Fibroblast of lung (primary cell): ENCODE measurements at regions not wholly inside any gene's neighbourhood (a gene's known extent, or its start where the extent isn't known, plus 50 kb on each side); places are given as distances from the start of the nearest gene placed in this dataset.

Experiments
- DNase-seq, 2 donors: peaks; one replicate each; pipeline versions ENCODE4 v3.0.0 to v3.0.0-alpha.2; 2010; ENCODE audit warnings: low read depth in 2 of 2
- H2AFZ ChIP-seq: 2 replicates; pipeline ENCODE4 v1.5.1; 2012; ENCODE audit warnings: low read length, control low read depth, inconsistent platforms
- H3K27ac ChIP-seq: 2 replicates; pipeline ENCODE4 v1.5.1; 2011; ENCODE audit warnings: low read length, control low read depth; ENCODE audit not compliant: insufficient read depth
- H3K27me3 ChIP-seq: 2 replicates; pipeline ENCODE4 v1.5.1; 2011; ENCODE audit warnings: mild to moderate bottlenecking, low read length; ENCODE audit not compliant: control insufficient read depth, insufficient read depth
- H3K36me3 ChIP-seq: 2 replicates; pipeline ENCODE4 v1.5.1; 2011; ENCODE audit warnings: low read length; ENCODE audit not compliant: control insufficient read depth, insufficient read depth
- H3K4me1 ChIP-seq: 2 replicates; pipeline ENCODE4 v1.5.1; 2011; ENCODE audit warnings: low read length; ENCODE audit not compliant: control insufficient read depth, insufficient read depth; ENCODE audit errors: extremely low read depth
- H3K4me2 ChIP-seq: 2 replicates; pipeline ENCODE4 v1.5.1; 2011; ENCODE audit warnings: low read length, control low read depth; ENCODE audit not compliant: insufficient read depth; ENCODE audit errors: extremely low read depth
- H3K4me3 ChIP-seq, 4 experiments: fragments of 200-600 bp in 1 of 4; sonication (generic) in 1 of 4; replicated peaks in 1 of 4; 2 replicates each; pipeline ENCODE4 v1.5.1; 2011 to 2016; ENCODE audit warnings: low read length in 4 of 4, low read depth in 3 of 4, mild to moderate bottlenecking in 3 of 4, control low read depth in 2 of 4, inconsistent platforms in 1 of 4, mixed read lengths in 1 of 4; ENCODE audit not compliant: insufficient read depth in 1 of 4; ENCODE audit errors: control extremely low read depth in 1 of 4
- H3K79me2 ChIP-seq: 2 replicates; pipeline ENCODE4 v1.5.1; 2012; ENCODE audit warnings: mild to moderate bottlenecking, low read length, inconsistent platforms; ENCODE audit not compliant: control insufficient read depth, insufficient read depth
- H3K9ac ChIP-seq: 2 replicates; pipeline ENCODE4 v1.5.1; 2011; ENCODE audit warnings: mild to moderate bottlenecking, low read length, control low read depth; ENCODE audit not compliant: insufficient read depth
- H3K9me3 ChIP-seq: 2 replicates; pipeline ENCODE4 v1.5.1; 2012; ENCODE audit warnings: low read depth, low read length; ENCODE audit not compliant: control insufficient read depth, insufficient read depth
- H4K20me1 ChIP-seq: 2 replicates; pipeline ENCODE4 v1.5.1; 2011; ENCODE audit warnings: low read length; ENCODE audit not compliant: control insufficient read depth, insufficient read depth; ENCODE audit errors: extremely low read depth
- EZH2 ChIP-seq: IDR thresholded peaks from 2 replicates; pipeline ENCODE4 v1.5.1; 2012; ENCODE audit warnings: low read length, control low read depth, mild to moderate bottlenecking; ENCODE audit errors: missing control alignments
- TF ChIP-seq, protein P1 (sequence below), 2 donors: IDR thresholded peaks in 1 of 2; conservative IDR thresholded peaks in 1 of 2; 1 replicate in 1 of 2; 2 replicates in 1 of 2; pipeline ENCODE4 v1.5.1; 2011 to 2012; ENCODE audit warnings: low read length in 2 of 2, control low read depth in 1 of 2, inconsistent platforms in 1 of 2, low read depth in 1 of 2, mild to moderate bottlenecking in 1 of 2

GRCh38 chr3:106078635-106079034, 209.8 kb upstream of the CBLB start:
- no peak for DNase-seq
- TF ChIP-seq, protein P1, sequence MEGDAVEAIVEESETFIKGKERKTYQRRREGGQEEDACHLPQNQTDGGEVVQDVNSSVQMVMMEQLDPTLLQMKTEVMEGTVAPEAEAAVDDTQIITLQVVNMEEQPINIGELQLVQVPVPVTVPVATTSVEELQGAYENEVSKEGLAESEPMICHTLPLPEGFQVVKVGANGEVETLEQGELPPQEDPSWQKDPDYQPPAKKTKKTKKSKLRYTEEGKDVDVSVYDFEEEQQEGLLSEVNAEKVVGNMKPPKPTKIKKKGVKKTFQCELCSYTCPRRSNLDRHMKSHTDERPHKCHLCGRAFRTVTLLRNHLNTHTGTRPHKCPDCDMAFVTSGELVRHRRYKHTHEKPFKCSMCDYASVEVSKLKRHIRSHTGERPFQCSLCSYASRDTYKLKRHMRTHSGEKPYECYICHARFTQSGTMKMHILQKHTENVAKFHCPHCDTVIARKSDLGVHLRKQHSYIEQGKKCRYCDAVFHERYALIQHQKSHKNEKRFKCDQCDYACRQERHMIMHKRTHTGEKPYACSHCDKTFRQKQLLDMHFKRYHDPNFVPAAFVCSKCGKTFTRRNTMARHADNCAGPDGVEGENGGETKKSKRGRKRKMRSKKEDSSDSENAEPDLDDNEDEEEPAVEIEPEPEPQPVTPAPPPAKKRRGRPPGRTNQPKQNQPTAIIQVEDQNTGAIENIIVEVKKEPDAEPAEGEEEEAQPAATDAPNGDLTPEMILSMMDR (conservative IDR thresholded peaks at IDR 0.05 in 1 of 2, IDR thresholded peaks at IDR 0.05 in 1 of 2; ENCODE audit: low read depth in 1 of 2, low read length in 2 of 2) = no peak
- TF ChIP-seq EZH2 = no peak
- Histone ChIP-seq H3K4me1 (no peaks in the 10 kb centered on the region), H3K4me3 (no peak overlapping the region), H3K27me3 (no peaks in the 10 kb centered on the region), H3K9ac (no peak overlapping the region), H3K4me2 (no peak overlapping the region), H2AFZ (no peak overlapping the region), H3K36me3 (no peaks in the 10 kb centered on the region), H4K20me1 (no peaks in the 10 kb centered on the region), H3K79me2 (no peaks in the 10 kb centered on the region), H3K27ac (no peak overlapping the region), H3K9me3 (no peaks in the 10 kb centered on the region)

- no peaks in the 10 kb centered on the region for H3K4me1 ChIP-seq
- H3K9ac ChIP-seq = no peak overlapping the region
- TF ChIP-seq, protein P1 (conservative IDR thresholded peaks at IDR 0.05 in 1 of 2, IDR thresholded peaks at IDR 0.05 in 1 of 2; ENCODE audit: low read depth in 1 of 2, low read length in 2 of 2) = no peak
- TF ChIP-seq EZH2 = no peak
- no peaks in the 10 kb centered on the region for H4K20me1 ChIP-seq
- DNase-seq = peak in 1 of 2 donors; percentile 2
- H3K9me3 ChIP-seq = no peaks in the 10 kb centered on the region
- no peaks in the 10 kb centered on the region for H3K79me2 ChIP-seq
- no peak overlapping the region for H3K4me2 ChIP-seq
- H3K27me3 ChIP-seq = no peaks in the 10 kb centered on the region
- no peak overlapping the region for H2AFZ ChIP-seq
- no peak overlapping the region for H3K4me3 ChIP-seq
- H3K27ac ChIP-seq = no peak overlapping the region
- H3K36me3 ChIP-seq = no peaks in the 10 kb centered on the region
Measured at GRCh38 chr3:106082616-106083015, 213.8 kb upstream of the CBLB start.

DNA sequence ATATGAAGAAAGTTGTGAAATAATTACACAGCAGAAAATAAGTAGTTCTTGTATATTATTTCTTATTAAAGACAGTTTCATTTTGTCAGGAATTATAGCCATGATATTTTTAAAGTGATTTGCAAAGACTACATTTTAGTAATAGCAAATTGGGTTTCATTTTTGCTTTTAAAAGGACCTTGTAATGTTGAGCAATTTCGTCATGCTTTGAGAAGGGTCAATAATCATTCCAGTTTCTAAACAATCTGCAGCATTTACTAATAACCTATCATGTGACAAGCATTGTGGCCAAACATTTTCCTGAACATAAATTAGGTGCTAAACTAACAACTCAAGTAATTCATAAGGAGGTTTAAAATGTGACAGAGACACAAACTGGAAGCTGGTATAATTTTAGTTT, 214.4 kb upstream of the CBLB start:
- Histone ChIP-seq H2AFZ (no peak overlapping the region), H4K20me1 (no peaks in the 10 kb centered on the region), H3K4me1 (no peaks in the 10 kb centered on the region), H3K9me3 (no peaks in the 10 kb centered on the region), H3K9ac (no peak overlapping the region), H3K36me3 (no peaks in the 10 kb centered on the region), H3K79me2 (no peaks in the 10 kb centered on the region), H3K27ac (no peak overlapping the region), H3K27me3 (no peaks in the 10 kb centered on the region), H3K4me2 (peak overlapping the region; percentile 38), H3K4me3 (no peak overlapping the region)
- TF ChIP-seq EZH2 = no peak
- DNase-seq = peak in 1 of 2 donors; percentile 48

DNA sequence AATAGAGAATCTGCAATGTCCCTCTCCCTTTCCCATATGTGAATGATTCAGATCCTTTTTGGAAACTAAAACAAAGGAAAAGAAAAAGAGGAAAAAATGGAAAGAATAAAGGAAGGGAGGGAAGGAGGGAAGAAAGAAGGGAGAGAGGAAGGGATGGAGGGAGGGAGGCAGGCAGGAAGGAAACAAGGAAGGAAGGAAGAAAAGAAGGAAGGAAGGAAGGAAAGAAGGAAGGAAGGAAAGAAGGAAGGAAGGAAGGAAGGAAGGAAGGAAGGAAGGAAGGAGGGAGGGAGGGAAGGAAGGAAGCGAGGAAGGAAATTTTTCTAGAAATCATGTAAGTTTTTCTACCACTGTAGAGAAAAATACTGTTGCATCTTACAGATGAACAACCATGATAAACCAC, 215.0 kb upstream of the CBLB start:
- no peaks in the 10 kb centered on the region for H4K20me1 ChIP-seq
- no peak for DNase-seq
- H3K4me2 ChIP-seq = no peak overlapping the region
- no peaks in the 10 kb centered on the region for H3K4me1 ChIP-seq
- TF ChIP-seq, protein P1 (conservative IDR thresholded peaks at IDR 0.05 in 1 of 2, IDR thresholded peaks at IDR 0.05 in 1 of 2; ENCODE audit: low read depth in 1 of 2, low read length in 2 of 2) = no peak
- no peak for TF ChIP-seq EZH2
- no peaks in the 10 kb centered on the region for H3K36me3 ChIP-seq
- H3K79me2 ChIP-seq = no peaks in the 10 kb centered on the region
- H3K27me3 ChIP-seq = no peaks in the 10 kb centered on the region
- H3K9ac ChIP-seq = no peak overlapping the region
- no peak overlapping the region for H3K4me3 ChIP-seq
- no peak overlapping the region for H2AFZ ChIP-seq
- H3K27ac ChIP-seq = no peak overlapping the region
- H3K9me3 ChIP-seq = no peaks in the 10 kb centered on the region
